GM10266 (cell line): ENCODE measurements at regions not wholly inside any gene's neighbourhood (a gene's known extent, or its start where the extent isn't known, plus 50 kb on each side); places are given as distances from the start of the nearest gene placed in this dataset.

Source experiments
- DNase-seq: peaks from one replicate; pipeline ENCODE4 v3.0.0; 2012; ENCODE audit errors: extremely low spot score
- CTCF ChIP-seq: IDR thresholded peaks from 2 replicates; pipeline ENCODE4 v1.5.1; 2012; ENCODE audit warnings: mild to moderate bottlenecking, low read depth; ENCODE audit not compliant: control insufficient read depth, insufficient read depth; ENCODE audit errors: missing control alignments

- DNase-seq = no peak
- TF ChIP-seq CTCF = no peak
Measured at GRCh38 chr4:187849556-187850225, 145.9 kb upstream of the ZFP42 start.

GRCh38 chr4:187865914-187866313 is 129.7 kb upstream of the ZFP42 start:
- no peak for DNase-seq
- no peak for TF ChIP-seq CTCF

- no peak for DNase-seq
- no peak for TF ChIP-seq CTCF
Measured at GRCh38 chr4:187883049-187883448, 112.5 kb upstream of the ZFP42 start.

GRCh38 chr4:187883836-187884475 is 111.6 kb upstream of the ZFP42 start:
- DNase-seq = no peak
- no peak for TF ChIP-seq CTCF

GRCh38 chr4:187887906-187888305 is 107.7 kb upstream of the ZFP42 start:
- DNase-seq = no peak
- TF ChIP-seq CTCF = no peak

- no peak for TF ChIP-seq CTCF
Measured at GRCh38 chr4:187889651-187890050, 105.9 kb upstream of the ZFP42 start.

GRCh38 chr4:187893418-187893817 is 102.2 kb upstream of the ZFP42 start:
- no peak for DNase-seq
- TF ChIP-seq CTCF = no peak

More at GRCh38 chr4:187889651-187890050, 105.9 kb upstream of the ZFP42 start:
- no peak for DNase-seq
